ENCODE measurements at regions not wholly inside any gene's neighbourhood (a gene's known extent, or its start where the extent isn't known, plus 50 kb on each side); places are given as distances from the start of the nearest gene placed in this dataset.

DNA sequence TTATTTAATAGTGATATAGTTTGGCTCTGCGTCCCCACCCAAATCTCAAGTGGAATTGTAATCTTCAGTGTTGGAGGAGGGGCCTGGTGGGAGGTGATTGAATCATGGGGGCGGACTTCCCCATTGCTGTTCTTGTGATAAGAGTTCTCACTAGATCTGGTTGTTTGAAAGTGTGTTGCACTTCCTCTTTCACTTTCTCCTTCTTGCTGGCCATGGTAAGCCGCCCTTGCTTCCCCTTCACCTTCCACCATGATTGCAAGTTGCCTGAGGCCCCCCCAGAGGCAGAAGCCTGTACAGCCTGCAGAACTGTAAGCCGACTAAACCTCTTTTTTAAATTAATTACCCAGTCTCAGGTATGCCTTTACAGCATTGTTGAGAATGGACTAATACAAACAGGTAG, 101.4 kb downstream of the MTPAP start:
- TF ChIP-seq GATA2 (IDR thresholded peaks at IDR 0.05; ENCODE audit: low read depth, low read length) (no peak), GATA3 (IDR thresholded peaks at IDR 0.05; ENCODE audit: low read depth, low read length) (no peak)
